DOHH2 (cell line): ENCODE measurements at regions not wholly inside any gene's neighbourhood (a gene's known extent, or its start where the extent isn't known, plus 50 kb on each side); places are given as distances from the start of the nearest gene placed in this dataset.

Experiments
- EZH2phosphoT487 ChIP-seq: fragments of 200-600 bp; sonication (generic); IDR thresholded peaks from 2 replicates; pipeline ENCODE4 v1.6.1; 2017; ENCODE audit warnings: borderline replicate concordance, mild to moderate bottlenecking, antibody characterized with exemption, low read length, moderate library complexity, mixed read lengths
- TF ChIP-seq, protein P1 (sequence below): fragments of 200-600 bp; sonication (generic); IDR thresholded peaks from one replicate; pipeline ENCODE4 v1.5.1; 2014; ENCODE audit warnings: antibody characterized with exemption, mild to moderate bottlenecking, low read depth, low read length; ENCODE audit not compliant: poor library complexity, severe bottlenecking

DNA sequence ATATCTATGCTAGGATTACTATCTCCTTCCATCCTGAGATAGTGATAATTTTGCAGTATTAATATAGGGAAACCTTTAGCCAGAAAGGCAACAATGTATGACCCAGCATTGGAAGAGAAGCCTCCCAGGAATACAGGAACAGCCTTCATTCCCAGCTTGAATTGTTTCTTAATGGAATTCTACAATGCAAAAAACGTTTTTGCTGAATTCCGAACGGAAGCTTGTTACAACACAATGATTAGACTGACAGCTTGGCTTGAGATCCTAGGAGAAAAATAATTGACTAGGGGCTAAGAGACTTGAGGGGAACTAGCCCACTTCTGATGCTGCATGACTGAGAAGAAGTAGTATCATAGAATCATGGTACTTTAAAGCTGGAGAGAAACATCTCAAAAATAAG, 140.2 kb downstream of the RSL24D1 start:
- TF ChIP-seq, protein P1, sequence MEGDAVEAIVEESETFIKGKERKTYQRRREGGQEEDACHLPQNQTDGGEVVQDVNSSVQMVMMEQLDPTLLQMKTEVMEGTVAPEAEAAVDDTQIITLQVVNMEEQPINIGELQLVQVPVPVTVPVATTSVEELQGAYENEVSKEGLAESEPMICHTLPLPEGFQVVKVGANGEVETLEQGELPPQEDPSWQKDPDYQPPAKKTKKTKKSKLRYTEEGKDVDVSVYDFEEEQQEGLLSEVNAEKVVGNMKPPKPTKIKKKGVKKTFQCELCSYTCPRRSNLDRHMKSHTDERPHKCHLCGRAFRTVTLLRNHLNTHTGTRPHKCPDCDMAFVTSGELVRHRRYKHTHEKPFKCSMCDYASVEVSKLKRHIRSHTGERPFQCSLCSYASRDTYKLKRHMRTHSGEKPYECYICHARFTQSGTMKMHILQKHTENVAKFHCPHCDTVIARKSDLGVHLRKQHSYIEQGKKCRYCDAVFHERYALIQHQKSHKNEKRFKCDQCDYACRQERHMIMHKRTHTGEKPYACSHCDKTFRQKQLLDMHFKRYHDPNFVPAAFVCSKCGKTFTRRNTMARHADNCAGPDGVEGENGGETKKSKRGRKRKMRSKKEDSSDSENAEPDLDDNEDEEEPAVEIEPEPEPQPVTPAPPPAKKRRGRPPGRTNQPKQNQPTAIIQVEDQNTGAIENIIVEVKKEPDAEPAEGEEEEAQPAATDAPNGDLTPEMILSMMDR = no peak
- no peak for TF ChIP-seq EZH2phosphoT487
